Endothelial cell of umbilical vein (primary cell): ENCODE measurements at regions not wholly inside any gene's neighbourhood (a gene's known extent, or its start where the extent isn't known, plus 50 kb on each side); places are given as distances from the start of the nearest gene placed in this dataset.

Experiments used
- CTCF ChIP-seq, 2 donors: IDR thresholded peaks; 1 replicate in 1 of 2; 2 replicates in 1 of 2; pipeline ENCODE4 v1.5.1; 2011; ENCODE audit warnings: low read length in 2 of 2, mild to moderate bottlenecking in 2 of 2, moderate library complexity in 2 of 2, control low read depth in 1 of 2, inconsistent platforms in 1 of 2, low read depth in 1 of 2; ENCODE audit not compliant: insufficient read depth in 1 of 2; ENCODE audit errors: extremely low read depth in 1 of 2
- EZH2 ChIP-seq: IDR thresholded peaks from 2 replicates; pipeline ENCODE4 v1.6.1; 2012; ENCODE audit warnings: borderline replicate concordance, low read depth, mild to moderate bottlenecking, moderate library complexity, low read length, inconsistent platforms; ENCODE audit not compliant: severe bottlenecking
- POLR2A ChIP-seq: IDR thresholded peaks from 2 replicates; pipeline ENCODE4 v1.6.1; 2012; ENCODE audit warnings: low read depth, mild to moderate bottlenecking, control low read depth, low read length
- POLR2AphosphoS5 ChIP-seq: IDR thresholded peaks from 2 replicates; pipeline ENCODE4 v1.6.1; 2012; ENCODE audit warnings: low read depth, mild to moderate bottlenecking, control low read depth, low read length, moderate library complexity; ENCODE audit not compliant: insufficient read depth

- TF ChIP-seq CTCF (IDR thresholded peaks at IDR 0.05; ENCODE audit: extremely low read depth in 1 of 2, insufficient read depth in 1 of 2, low read depth in 1 of 2, low read length in 2 of 2) (no peak), POLR2A (no peak), POLR2AphosphoS5 (no peak), EZH2 (no peak)
Observed at GRCh38 chr22:27677905-27678458, 123.6 kb downstream of the MN1 start.
